HG03565 (cell line): ENCODE measurements at regions not wholly inside any gene's neighbourhood (a gene's known extent, or its start where the extent isn't known, plus 50 kb on each side); places are given as distances from the start of the nearest gene placed in this dataset.
"Not testable (repeated sequence)": the region's sequence is repeated elsewhere in the genome, so short reads cannot be mapped to it uniquely, and the experiment has no call there.

Experiments
- ATAC-seq: cut with Tn5 transposase; IDR thresholded peaks from one replicate; pipeline ENCODE4 v1.9.1; 2021; ENCODE audit warnings: mild to moderate bottlenecking, moderate library complexity; ENCODE audit not compliant: unreplicated experiment

GRCh38 chr18:54433368-54433767, 75.7 kb downstream of the C18orf54 start:
- no peak for ATAC-seq

- ATAC-seq: no peak
Observed at GRCh38 chr18:54433857-54434256, 76.2 kb downstream of the C18orf54 start.

- no peak for ATAC-seq
Observed at GRCh38 chr18:54434453-54434852, 76.7 kb downstream of the C18orf54 start.

- ATAC-seq: no peak
Observed at GRCh38 chr18:54436501-54436900, 78.8 kb downstream of the C18orf54 start.

- no peak for ATAC-seq
Observed at GRCh38 chr18:54440292-54440691, 82.6 kb downstream of the C18orf54 start.

- ATAC-seq: peak; percentile 73
Observed at GRCh38 chr18:54444319-54444914, 86.7 kb downstream of the C18orf54 start.

GRCh38 chr18:54453996-54454395, 96.3 kb downstream of the C18orf54 start:
- ATAC-seq: no peak

- no peak for ATAC-seq
Observed at GRCh38 chr18:54465502-54465901, 107.8 kb downstream of the C18orf54 start.

- ATAC-seq: no peak
Observed at GRCh38 chr18:54466248-54467005, 108.7 kb downstream of the C18orf54 start.

GRCh38 chr18:54479365-54479764, 111.7 kb upstream of the DYNAP start:
- ATAC-seq: no peak

- ATAC-seq: no peak
Observed at GRCh38 chr18:54480616-54481015, 110.4 kb upstream of the DYNAP start.

- ATAC-seq: not testable (repeated sequence)
Observed at GRCh38 chr18:54502451-54502850, 88.6 kb upstream of the DYNAP start.

GRCh38 chr18:54503131-54503894, 87.7 kb upstream of the DYNAP start:
- ATAC-seq: no peak

- no peak for ATAC-seq
Observed at GRCh38 chr18:54506516-54507261, 84.4 kb upstream of the DYNAP start.

- ATAC-seq: no peak
Observed at GRCh38 chr18:54509793-54510192, 81.3 kb upstream of the DYNAP start.

GRCh38 chr18:54515149-54515548, 75.9 kb upstream of the DYNAP start:
- ATAC-seq: no peak

GRCh38 chr18:54517521-54517920, 73.5 kb upstream of the DYNAP start:
- no peak for ATAC-seq

GRCh38 chr18:54521846-54522245, 69.2 kb upstream of the DYNAP start:
- ATAC-seq: no peak

GRCh38 chr18:54528942-54529376, 62.1 kb upstream of the DYNAP start:
- ATAC-seq: no peak

GRCh38 chr18:54529444-54529843, 61.6 kb upstream of the DYNAP start:
- ATAC-seq: no peak

- no peak for ATAC-seq
Observed at GRCh38 chr18:54530285-54530684, 60.8 kb upstream of the DYNAP start.
